Aorta (tissue), 5 donors: ENCODE measurements at regions not wholly inside any gene's neighbourhood (a gene's known extent, or its start where the extent isn't known, plus 50 kb on each side); places are given as distances from the start of the nearest gene placed in this dataset.

Experiments
- ATAC-seq: fragments of 200-7000 bp; cut with Tn5 transposase; one replicate; pipeline ENCODE4 v1.9.1; 2022; ENCODE audit warnings: moderate library complexity; ENCODE audit not compliant: low FRiP score
- DNase-seq, 2 donors: peaks; one replicate each; pipeline ENCODE4 v3.0.0-alpha.2; 2020
- H3K27ac ChIP-seq, 2 donors: one replicate each; pipeline ENCODE4 v1.5.1; 2013; ENCODE audit warnings: low read length in 2 of 2, mild to moderate bottlenecking in 2 of 2, moderate library complexity in 2 of 2, control low read depth in 1 of 2, inconsistent platforms in 1 of 2, low read depth in 1 of 2
- H3K27me3 ChIP-seq, 2 donors: one replicate each; pipeline ENCODE4 v1.6.1; 2013; ENCODE audit warnings: control low read depth in 1 of 2, low read length in 1 of 2, mild to moderate bottlenecking in 1 of 2, moderate library complexity in 1 of 2; ENCODE audit not compliant: insufficient read depth in 2 of 2, control insufficient read depth in 1 of 2
- H3K36me3 ChIP-seq, 2 donors: one replicate each; pipeline ENCODE4 v1.6.1; 2013; ENCODE audit warnings: control low read depth in 1 of 2, low read length in 1 of 2, mild to moderate bottlenecking in 1 of 2; ENCODE audit not compliant: insufficient read depth in 2 of 2, control insufficient read depth in 1 of 2
- H3K4me1 ChIP-seq, 2 donors: one replicate each; pipeline ENCODE4 v1.6.1; 2013; ENCODE audit warnings: low read length in 2 of 2, control low read depth in 1 of 2, mild to moderate bottlenecking in 1 of 2, moderate library complexity in 1 of 2; ENCODE audit not compliant: insufficient read depth in 2 of 2, control insufficient read depth in 1 of 2
- H3K4me3 ChIP-seq, 2 donors: one replicate each; pipeline ENCODE4 v1.5.1; 2013; ENCODE audit warnings: low read length in 2 of 2, control low read depth in 1 of 2, mild to moderate bottlenecking in 1 of 2
- H3K9me3 ChIP-seq: one replicate; pipeline ENCODE4 v1.6.1; 2013; ENCODE audit warnings: mild to moderate bottlenecking, low read length; ENCODE audit not compliant: control insufficient read depth
- whole genome bisulfite sequencing, 2 donors: extraction: QIAGEN DNeasy Blood & Tissue Kit; methylation state at CpG; one replicate each; pipeline ENCODE4 v1.1.7; 2013; 5-methylcytosine and 5-hydroxymethylcytosine counted together
- intact Hi-C, 2 donors: fragments of 100-400 bp; cut with DNase I; formaldehyde crosslinking; loops; one replicate each; pipeline versions ENCODE4 v1.14.2 to v1.15.0; 2022
- donor health status: healthy with polysubstance abuse.
- donor health status: Bipolar disorder and iron deficiency.
- donor health status: DM: no; HTN: no; CAD: no.
- donor health status: DM: no; HTN: no; CAD: no.
- donor health status: DM: yes; HTN: yes; CAD: no.

DNA sequence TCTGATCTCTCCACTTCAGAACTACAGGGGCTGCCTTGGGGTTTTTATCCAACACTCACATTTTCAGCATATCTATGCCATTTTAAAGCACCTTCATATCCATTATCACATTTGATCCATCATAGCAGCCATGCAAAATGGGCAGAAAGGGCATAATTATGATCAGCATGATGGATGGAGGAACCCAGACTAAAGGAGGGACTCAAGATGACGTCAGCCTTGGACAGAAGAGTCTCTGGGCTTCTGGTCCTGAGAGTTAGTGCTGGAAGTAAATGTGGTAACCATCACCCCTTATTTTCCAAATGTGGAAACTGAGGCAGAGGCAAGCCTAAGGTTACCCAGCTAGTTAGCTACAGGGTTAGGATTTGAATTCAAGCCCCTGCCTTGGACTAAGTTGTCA is 273.1 kb downstream of the DRD1 start:
- no peak for ATAC-seq
- Histone ChIP-seq H3K4me3 (no peak overlapping the region), H3K36me3 (no peaks in the 10 kb centered on the region), H3K27ac (no peak overlapping the region), H3K27me3 (no peaks in the 10 kb centered on the region), H3K9me3 (no peaks in the 10 kb centered on the region), H3K4me1 (no peaks in the 10 kb centered on the region)
- WGBS, 2 donors, result 91 to 93% methylated on average over 1 of the region's 1 CpG
- DNase-seq, result no peak
- intact Hi-C loops, result no loop called here

- no peaks in the 10 kb centered on the region for H3K27me3 ChIP-seq
- no peak for ATAC-seq
- 86 to 92% methylated on average over 8 of the region's 8 CpGs for WGBS, 2 donors
- intact Hi-C loops, result no loop called here
- no peaks in the 10 kb centered on the region for H3K4me1 ChIP-seq
- H3K9me3 ChIP-seq, result no peaks in the 10 kb centered on the region
- no peak overlapping the region for H3K27ac ChIP-seq
- no peak overlapping the region for H3K4me3 ChIP-seq
- DNase-seq, result no peak
- H3K36me3 ChIP-seq, result no peaks in the 10 kb centered on the region
Measured at GRCh38 chr5:175168882-175169507, 275.0 kb downstream of the DRD1 start.

DNA sequence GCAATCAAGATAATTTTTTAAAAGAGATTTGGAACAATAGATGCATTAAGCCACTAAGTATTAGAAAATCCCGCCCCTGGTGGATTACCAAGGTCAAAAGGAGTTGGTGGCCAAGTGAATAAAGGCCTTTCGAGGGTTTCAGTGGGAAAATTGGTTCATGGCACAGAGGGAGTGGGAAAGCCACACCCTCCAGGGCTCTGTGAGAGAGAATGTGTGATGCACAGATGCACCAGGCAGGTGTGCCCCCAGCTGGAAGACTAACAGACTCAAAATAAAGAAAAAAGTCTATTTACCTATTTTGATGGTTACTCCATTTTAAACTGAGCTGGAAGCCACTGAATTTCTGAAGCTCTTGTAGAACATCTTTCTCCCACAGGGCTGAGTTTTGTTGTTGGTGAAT is 278.0 kb downstream of the DRD1 start:
- Histone ChIP-seq H3K27ac (no peak overlapping the region), H3K4me1 (no peaks in the 10 kb centered on the region), H3K27me3 (no peaks in the 10 kb centered on the region), H3K9me3 (no peaks in the 10 kb centered on the region), H3K4me3 (no peak overlapping the region), H3K36me3 (no peaks in the 10 kb centered on the region)
- no peak for DNase-seq
- no peak for ATAC-seq
- intact Hi-C loops, result no loop called here
- 87 to 90% methylated on average over 2 of the region's 2 CpGs for WGBS, 2 donors

GRCh38 chr5:175163586-175164275 is 280.3 kb downstream of the DRD1 start:
- H3K4me3 ChIP-seq, result no peak overlapping the region
- no peak overlapping the region for H3K27ac ChIP-seq
- H3K9me3 ChIP-seq, result no peaks in the 10 kb centered on the region
- no peaks in the 10 kb centered on the region for H3K4me1 ChIP-seq
- ATAC-seq (no peak), DNase-seq (no peak)
- H3K27me3 ChIP-seq, result no peaks in the 10 kb centered on the region
- no peaks in the 10 kb centered on the region for H3K36me3 ChIP-seq
- 80 to 88% methylated on average over 10 of the region's 10 CpGs for WGBS, 2 donors
- intact Hi-C loops, result no loop called here

GRCh38 chr5:175162036-175162435 is 281.9 kb downstream of the DRD1 start:
- H3K4me3 ChIP-seq, result no peak overlapping the region
- H3K9me3 ChIP-seq, result no peaks in the 10 kb centered on the region
- intact Hi-C loops, result no loop called here
- H3K36me3 ChIP-seq, result no peaks in the 10 kb centered on the region
- DNase-seq (no peak), ATAC-seq (no peak)
- no peaks in the 10 kb centered on the region for H3K27me3 ChIP-seq
- no peak overlapping the region for H3K27ac ChIP-seq
- H3K4me1 ChIP-seq, result no peaks in the 10 kb centered on the region
- 92% methylated on average over 6 of the region's 6 CpGs for WGBS, 2 donors

GRCh38 chr5:175159956-175160355 is 284.0 kb downstream of the DRD1 start:
- ATAC-seq, result no peak
- Histone ChIP-seq H3K9me3 (no peaks in the 10 kb centered on the region), H3K36me3 (no peaks in the 10 kb centered on the region), H3K27me3 (no peaks in the 10 kb centered on the region), H3K27ac (no peak overlapping the region), H3K4me1 (peaks cover 0 to 1% of the 10 kb centered on the region in 2 donors), H3K4me3 (no peak overlapping the region)
- 73 to 75% methylated on average over 3 of the region's 3 CpGs for WGBS, 2 donors
- intact Hi-C loops, result no loop called here
- no peak for DNase-seq

DNA sequence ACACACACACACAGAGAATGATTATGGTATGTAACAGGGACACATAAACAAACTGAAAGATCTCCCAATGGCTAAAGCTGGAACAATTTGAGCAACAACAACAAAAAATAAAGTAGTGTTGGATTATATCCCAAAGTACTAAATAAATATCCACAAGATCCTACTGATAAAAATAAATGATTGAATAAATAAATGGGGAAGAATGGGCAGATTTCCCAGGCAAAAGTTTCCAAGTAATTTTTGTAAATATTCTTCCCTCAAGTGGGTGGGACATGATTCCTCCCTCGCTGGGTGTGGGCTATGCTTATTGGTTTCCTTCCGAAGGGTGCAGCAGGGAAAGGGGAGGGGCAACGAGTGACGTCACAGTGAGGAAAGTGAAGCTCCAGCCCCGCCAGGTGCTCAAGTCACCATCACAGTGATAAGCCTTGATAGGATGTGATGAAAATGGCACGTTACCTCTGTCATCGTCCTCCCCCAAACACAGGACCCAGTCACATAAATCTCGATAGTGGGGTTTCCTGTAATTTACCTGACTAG is 295.3 kb downstream of the DRD1 start:
- Histone ChIP-seq H3K4me3 (no peak overlapping the region), H3K4me1 (no peaks in the 10 kb centered on the region), H3K9me3 (peaks cover 2% of the 10 kb centered on the region), H3K27me3 (no peaks in the 10 kb centered on the region), H3K27ac (no peak overlapping the region), H3K36me3 (no peaks in the 10 kb centered on the region)
- DNase-seq (no peak), ATAC-seq (no peak)
- 53 to 59% methylated on average over 8 of the region's 8 CpGs for WGBS, 2 donors
- intact Hi-C loops, result no loop called here

GRCh38 chr5:175146733-175147132 is 297.2 kb downstream of the DRD1 start:
- no peaks in the 10 kb centered on the region for H3K27me3 ChIP-seq
- H3K9me3 ChIP-seq, result peaks cover 2% of the 10 kb centered on the region
- no peak overlapping the region for H3K4me3 ChIP-seq
- 91% methylated on average over 5 of the region's 5 CpGs for WGBS, 2 donors
- ATAC-seq (no peak), DNase-seq (no peak)
- no peaks in the 10 kb centered on the region for H3K36me3 ChIP-seq
- no peaks in the 10 kb centered on the region for H3K4me1 ChIP-seq
- intact Hi-C loops, result no loop called here
- H3K27ac ChIP-seq, result no peak overlapping the region

DNA sequence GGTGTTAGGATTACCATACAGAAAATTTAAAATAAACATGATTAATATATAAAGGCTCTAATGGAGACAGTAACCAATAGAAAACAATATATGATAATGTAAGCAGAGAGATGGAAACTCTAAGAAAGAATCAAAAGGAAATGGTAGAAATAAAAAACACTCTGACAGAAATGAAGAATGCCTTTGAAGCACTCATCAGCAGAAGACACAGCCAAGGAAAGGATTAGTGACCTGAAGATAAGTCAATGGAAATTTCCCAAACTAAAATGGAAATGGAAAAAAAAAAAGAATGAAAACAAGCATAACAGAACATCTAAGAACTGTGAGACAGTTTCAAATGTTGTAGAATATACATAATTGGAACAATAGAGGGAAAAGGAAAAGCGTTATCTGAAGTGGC is 302.6 kb downstream of the DRD1 start:
- Histone ChIP-seq H3K36me3 (no peaks in the 10 kb centered on the region), H3K4me3 (no peak overlapping the region), H3K4me1 (no peaks in the 10 kb centered on the region), H3K27ac (no peak overlapping the region), H3K27me3 (no peaks in the 10 kb centered on the region), H3K9me3 (peaks cover 2% of the 10 kb centered on the region)
- DNase-seq (no peak), ATAC-seq (no peak)
- intact Hi-C loops, result no loop called here
- 87 to 95% methylated on average over 1 of the region's 1 CpG for WGBS, 2 donors
